ENCODE measurements at regions not wholly inside any gene's neighbourhood (a gene's known extent, or its start where the extent isn't known, plus 50 kb on each side); places are given as distances from the start of the nearest gene placed in this dataset.

- no peak for DNase-seq
Observed at GRCh38 chr9:16025627-16026026, 472.8 kb downstream of the CCDC171 start.

- DNase-seq, result no peak
Observed at GRCh38 chr9:16026886-16027285, 474.0 kb downstream of the CCDC171 start.

GRCh38 chr9:16028548-16028947, 475.7 kb downstream of the CCDC171 start:
- DNase-seq, result no peak

- DNase-seq, result no peak
Observed at GRCh38 chr9:16029046-16029615, 476.3 kb downstream of the CCDC171 start.

- no peak for DNase-seq
Observed at GRCh38 chr9:16029796-16030363, 477.0 kb downstream of the CCDC171 start.

GRCh38 chr9:16030528-16031185, 477.8 kb downstream of the CCDC171 start:
- DNase-seq, result no peak

GRCh38 chr9:16031486-16031885, 478.6 kb downstream of the CCDC171 start:
- no peak for DNase-seq

- no peak for DNase-seq
Observed at GRCh38 chr9:16031971-16032370, 479.1 kb downstream of the CCDC171 start.

GRCh38 chr9:16032799-16033198, 480.0 kb downstream of the CCDC171 start:
- no peak for DNase-seq

- no peak for DNase-seq
Observed at GRCh38 chr9:16033253-16033652, 480.4 kb downstream of the CCDC171 start.

GRCh38 chr9:16033921-16034691, 481.3 kb downstream of the CCDC171 start:
- no peak for DNase-seq

GRCh38 chr9:16039218-16039987, 486.6 kb downstream of the CCDC171 start:
- no peak for DNase-seq

- no peak for DNase-seq
Observed at GRCh38 chr9:16039988-16040761, 487.3 kb downstream of the CCDC171 start.

GRCh38 chr9:16043756-16044578, 491.1 kb downstream of the CCDC171 start:
- DNase-seq, result no peak

- DNase-seq, result no peak
Observed at GRCh38 chr9:16044579-16044881, 491.7 kb downstream of the CCDC171 start.

GRCh38 chr9:16045651-16046280, 492.9 kb downstream of the CCDC171 start:
- no peak for DNase-seq

- DNase-seq, result no peak
Observed at GRCh38 chr9:16046713-16047112, 493.9 kb downstream of the CCDC171 start.

GRCh38 chr9:16048129-16048528, 495.3 kb downstream of the CCDC171 start:
- DNase-seq, result no peak

- DNase-seq, result no peak
Observed at GRCh38 chr9:16052146-16052545, 499.3 kb downstream of the CCDC171 start.

GRCh38 chr9:16052757-16053530, 500.1 kb downstream of the CCDC171 start:
- DNase-seq, result no peak

All from NCI-H2081 (cell line).